Left lobe of liver (tissue), 2 donors: ENCODE measurements at regions not wholly inside any gene's neighbourhood (a gene's known extent, or its start where the extent isn't known, plus 50 kb on each side); places are given as distances from the start of the nearest gene placed in this dataset.
"Not testable (repeated sequence)": the region's sequence is repeated elsewhere in the genome, so short reads cannot be mapped to it uniquely, and the experiment has no call there.

Experiments used
- ATAC-seq: fragments of 200-7000 bp; cut with Tn5 transposase; one replicate; pipeline ENCODE4 v1.9.1; 2020; ENCODE audit warnings: mild to moderate bottlenecking, moderate library complexity
- DNase-seq: peaks from one replicate; pipeline ENCODE4 v3.0.0-alpha.2; 2020; ENCODE audit warnings: low spot score
- donor health status: DM: no; HTN: no; CAD: no; lungs with moderate emphysema.
- donor health status: DM: no; HTN: yes; CAD: no.

DNA sequence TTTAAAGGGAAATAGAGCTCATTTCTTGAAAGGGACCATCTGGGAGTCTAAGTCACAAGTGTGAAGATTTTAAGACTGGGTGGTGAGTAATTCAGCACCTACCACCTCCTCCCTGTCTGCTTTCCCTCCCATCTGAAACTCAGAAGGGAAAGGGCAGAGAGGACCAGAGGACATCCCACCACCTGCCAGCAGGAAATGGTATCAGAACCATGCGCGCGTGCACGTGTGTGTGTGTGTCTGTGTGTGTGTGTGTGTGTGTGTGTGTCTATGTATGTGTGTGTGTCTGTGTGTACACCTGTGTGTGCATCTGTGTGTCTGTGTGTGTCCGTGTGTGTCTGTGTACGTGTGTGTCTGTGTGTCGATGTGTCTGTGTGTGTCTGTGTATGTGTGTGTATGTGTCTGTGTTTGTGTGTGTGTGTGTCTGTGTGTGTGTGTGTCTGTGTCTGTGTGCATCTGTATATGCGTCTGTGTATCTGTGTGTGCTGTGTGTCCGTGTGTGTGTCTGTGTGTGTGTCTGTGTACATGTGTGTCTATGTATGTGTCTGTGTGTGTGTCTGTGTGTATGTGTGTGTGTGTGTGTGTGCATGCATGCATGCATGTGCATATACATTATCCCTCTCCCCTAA is 76.8 kb downstream of the ZFP36L2 start:
- no peak for DNase-seq
- no peak for ATAC-seq

DNA sequence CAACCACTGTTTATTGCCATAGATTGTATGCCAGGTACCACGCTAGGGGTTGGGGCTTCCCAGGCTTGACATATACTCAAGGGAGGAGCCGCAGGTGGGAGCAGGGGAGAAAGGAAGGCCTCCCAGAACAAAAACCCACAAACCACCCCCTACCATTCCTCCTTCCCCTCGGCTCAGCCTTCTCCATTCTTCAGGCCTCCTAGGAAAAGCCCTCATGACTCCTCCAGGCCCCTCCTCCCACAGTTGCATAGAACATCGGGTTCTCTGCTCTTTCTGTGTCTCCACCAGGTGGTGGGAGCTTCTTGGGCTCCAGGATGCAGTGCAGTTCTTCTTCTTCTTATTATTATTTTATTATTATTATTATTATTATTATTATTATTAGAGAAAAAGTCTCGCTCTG is 80.3 kb downstream of the ZFP36L2 start:
- no peak for ATAC-seq
- DNase-seq = no peak

DNA sequence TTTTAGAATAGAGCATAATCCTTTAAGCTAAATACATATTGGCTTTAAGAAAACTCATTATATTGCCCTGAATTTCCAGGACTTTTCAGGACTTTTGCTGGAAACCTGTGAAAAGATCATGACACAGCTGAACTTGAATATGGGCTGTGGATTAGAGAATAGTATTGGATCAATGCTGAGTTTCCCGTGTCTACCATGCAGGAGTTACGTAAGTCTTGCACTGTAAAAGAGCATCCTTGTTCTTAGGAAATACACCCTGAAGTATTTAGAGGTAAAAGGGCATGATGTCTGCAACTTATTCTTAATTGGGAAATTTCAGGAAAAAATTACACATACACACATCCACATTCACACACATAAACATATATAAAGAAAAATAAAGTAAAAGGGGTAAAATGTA is 82.1 kb downstream of the ZFP36L2 start:
- peak; percentile 73 for ATAC-seq

DNA sequence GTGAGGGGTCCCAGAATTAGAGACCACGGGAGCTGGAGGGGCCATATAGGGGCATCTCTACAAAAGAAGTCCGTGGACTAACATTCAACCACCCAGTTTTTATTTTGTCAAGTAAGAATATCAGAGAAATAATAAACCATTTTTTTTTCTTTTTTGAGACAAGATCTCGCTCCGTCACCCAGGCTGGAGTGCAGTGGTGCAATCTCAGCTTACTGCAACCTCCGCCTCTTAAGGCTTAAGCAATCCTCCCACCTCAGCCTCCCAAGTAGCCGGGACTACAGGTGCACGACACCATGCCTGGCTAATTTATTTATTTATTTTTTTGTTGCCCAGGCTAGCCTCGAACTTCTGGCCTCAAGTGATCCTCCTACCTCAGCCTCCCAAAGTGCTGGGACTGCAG is 82.7 kb downstream of the ZFP36L2 start:
- ATAC-seq (no peak), DNase-seq (no peak)

More for the DNA sequence above, 82.1 kb downstream of the ZFP36L2 start:
- DNase-seq = no peak

DNA sequence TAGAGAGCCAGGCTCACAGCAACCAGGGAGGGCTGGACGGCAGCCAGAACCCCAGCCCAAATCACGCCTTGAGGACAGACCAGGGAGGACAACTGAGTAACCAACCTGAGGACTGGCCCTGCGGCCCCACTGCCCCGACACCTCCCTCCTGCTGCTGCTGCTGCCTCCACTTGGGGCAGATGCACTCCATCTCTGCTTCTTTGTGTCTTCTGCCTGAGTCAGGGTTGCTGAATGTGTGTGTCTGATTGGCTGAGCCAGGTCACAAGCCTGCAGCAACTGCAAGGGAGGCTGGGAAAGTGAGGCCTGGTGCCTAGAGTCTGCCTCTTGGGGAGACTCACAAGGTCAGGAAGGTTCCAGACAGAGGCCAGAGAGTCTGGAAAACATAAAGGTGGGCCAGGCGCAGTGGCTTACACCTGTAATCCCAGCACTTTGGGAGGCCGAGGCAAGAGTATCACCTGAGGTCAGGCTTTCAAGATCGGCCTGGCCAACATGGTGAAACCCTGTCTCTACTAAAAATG is 83.4 kb downstream of the ZFP36L2 start:
- DNase-seq = no peak
- peak; percentile 9 for ATAC-seq

DNA sequence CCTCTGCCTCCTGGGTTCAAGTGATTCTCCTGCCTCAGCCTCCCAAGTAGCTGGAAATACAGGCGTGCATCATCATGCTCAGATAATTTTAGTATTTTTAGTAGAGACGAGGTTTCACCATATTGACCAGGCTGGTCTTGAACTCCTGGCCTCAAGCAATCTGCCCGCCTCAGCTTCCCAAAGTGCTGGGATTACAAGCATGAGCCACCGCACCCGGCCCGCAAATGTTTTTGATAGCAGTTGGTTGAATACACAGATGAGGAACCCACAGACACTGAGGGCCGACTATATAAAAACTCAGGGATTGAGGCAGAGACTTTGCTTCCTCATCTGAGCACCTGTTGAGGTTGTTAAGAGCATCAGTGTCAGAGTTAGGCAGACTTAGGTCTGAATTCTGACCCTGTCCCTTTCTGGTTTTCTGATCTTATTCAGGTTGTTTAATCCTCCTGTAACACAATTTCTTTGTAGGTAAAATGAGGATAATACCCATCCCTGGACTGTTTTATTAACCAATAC is 84.7 kb downstream of the ZFP36L2 start:
- ATAC-seq, DNase-seq: not testable (repeated sequence)

DNA sequence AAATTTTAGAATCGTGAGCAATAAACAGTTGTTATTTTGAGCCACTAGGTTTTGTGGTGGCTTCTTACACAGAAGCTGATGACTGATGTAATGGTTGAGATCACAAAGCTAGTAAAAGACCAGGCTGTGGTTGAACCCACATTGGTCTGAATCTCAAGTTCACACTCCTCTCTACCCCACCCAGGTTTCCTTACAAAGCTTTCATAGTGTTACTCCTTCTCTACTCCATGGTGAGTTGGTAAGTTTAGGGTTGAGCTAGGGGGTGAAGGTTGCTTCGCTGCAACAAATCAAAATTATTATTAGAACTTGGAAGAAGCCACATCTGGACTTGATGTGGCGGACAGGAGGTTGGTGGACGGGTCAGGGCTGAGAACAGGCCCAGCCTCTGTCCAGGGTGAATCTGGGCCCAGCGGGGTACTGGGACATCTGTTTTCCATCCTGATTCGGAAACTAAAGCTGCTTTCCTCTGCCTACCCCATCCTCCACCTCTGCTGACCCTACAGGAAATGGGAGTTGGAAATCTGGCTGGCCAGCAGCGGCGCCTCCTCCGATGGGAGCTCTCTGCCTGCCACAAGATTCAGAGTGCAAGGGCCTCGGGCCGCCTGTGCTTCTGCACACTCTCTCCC is 86.3 kb downstream of the ZFP36L2 start:
- ATAC-seq = peak; percentile 55
- no peak for DNase-seq

DNA sequence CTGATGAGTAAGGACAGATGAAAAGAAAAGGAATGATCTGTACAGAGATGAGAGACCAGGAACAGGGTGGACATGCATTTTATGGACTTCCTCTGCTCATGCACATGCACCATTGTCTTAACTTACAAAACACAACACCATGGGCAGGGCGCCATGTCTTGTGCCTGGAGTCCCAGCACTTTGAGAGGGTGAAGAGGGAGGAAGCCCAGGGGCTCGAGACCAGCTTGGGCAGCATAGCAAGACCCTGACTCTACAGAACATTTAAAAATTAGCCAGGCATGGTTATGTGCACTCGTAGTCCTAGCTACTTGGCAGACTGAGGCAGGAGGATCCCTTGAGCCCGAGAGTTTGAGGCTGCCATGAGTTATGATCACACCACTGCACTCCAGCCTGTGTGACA is 86.9 kb downstream of the ZFP36L2 start:
- DNase-seq (no peak), ATAC-seq (no peak)

DNA sequence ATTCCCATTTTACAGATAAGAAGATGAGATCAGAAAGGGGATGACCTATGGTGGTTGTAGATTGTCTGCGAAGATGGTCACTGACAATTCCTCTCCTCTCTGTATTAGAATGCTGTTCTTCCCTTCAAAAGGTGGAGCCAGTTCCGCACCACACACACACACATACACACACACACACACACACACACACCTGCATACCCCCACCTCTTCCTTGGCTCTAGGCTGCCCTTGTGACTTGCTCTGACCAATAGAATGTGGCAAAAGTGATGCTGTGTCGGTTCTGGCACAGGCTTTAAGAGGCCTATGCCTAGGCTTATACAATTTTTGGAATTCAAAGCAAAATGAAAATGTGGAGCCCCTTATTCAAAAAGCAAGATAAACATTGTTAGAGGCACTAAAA is 88.0 kb downstream of the ZFP36L2 start:
- no peak for DNase-seq

DNA sequence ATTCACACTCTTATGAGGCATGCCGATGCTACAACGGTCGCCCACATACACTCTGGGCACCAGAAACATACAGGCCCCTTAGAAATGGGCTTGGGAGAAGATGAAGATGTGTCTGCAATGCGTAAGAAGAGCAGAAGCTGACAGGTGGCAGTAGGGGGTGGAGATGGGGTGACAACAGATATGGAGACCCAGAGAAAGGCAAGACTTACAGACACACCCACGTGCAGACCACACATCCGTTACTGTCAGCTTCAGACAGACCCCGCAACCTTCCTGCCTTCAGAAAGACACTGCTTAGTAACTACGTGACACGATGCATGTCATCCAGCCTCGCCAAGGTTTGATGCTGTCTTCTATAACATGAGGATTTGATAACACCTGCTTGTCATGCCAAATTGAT is 89.5 kb downstream of the ZFP36L2 start:
- no peak for ATAC-seq

More for the DNA sequence above, 88.0 kb downstream of the ZFP36L2 start:
- no peak for ATAC-seq

DNA sequence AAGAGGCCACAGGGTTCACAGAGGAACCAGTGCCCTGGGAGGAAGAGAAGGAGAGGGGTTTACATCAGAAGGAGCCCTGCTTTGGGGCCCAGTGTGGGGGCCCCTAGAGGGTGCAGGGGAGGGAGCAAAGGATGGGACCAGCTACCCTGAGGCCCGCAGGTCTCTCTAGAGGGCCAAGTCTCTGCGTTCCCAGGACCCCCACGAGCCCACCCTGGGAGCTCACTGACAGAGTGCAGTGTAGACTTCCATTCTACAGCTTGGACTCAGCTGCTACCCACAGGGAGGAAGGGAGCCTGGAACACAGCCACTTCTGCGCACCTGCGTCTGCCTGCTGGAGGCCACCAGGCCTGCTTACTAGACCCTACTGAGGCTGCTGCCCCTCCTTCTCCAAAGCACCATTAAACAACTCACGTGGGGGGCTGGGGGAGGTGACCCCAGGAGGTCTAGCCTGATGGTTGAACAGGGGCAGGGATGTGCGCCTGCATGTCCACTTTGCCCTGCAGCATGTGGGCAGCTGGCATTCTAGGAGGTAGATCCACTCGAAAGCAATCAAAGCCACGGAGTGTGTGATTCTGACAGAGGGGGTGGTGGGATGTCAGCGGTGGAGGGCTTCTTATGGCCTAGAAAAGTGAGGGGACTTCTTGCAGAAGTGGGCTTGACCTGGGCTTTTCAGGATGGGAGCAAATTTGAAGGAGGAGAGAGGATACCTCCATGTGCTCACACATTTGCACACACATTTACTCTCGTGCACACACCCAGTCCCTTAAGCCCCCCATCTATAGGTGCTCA is 90.2 kb downstream of the ZFP36L2 start:
- no peak for DNase-seq

More for the DNA sequence above, 89.5 kb downstream of the ZFP36L2 start:
- DNase-seq = no peak

DNA sequence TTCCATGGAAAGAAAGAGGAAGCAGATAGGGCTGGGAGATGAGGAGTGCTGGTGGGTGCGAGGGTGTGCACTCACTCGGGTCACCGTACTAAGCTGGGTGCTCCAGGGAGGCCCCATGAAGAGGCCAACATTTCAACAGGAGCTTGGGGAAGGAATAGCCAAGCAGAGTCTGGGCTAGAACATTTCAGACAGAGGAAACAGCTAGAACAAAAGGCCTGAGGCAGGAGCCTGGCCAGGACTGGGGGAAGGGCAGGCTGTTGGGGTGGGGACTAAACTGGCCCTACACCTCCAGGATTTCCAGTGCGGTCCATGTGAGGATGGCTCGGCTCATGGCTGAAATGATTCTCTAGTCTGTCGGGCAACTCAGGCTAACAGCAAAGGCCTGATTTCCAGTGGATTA is 90.8 kb downstream of the ZFP36L2 start:
- ATAC-seq = no peak
- DNase-seq = no peak

More for the DNA sequence above, 90.2 kb downstream of the ZFP36L2 start:
- no peak for ATAC-seq

DNA sequence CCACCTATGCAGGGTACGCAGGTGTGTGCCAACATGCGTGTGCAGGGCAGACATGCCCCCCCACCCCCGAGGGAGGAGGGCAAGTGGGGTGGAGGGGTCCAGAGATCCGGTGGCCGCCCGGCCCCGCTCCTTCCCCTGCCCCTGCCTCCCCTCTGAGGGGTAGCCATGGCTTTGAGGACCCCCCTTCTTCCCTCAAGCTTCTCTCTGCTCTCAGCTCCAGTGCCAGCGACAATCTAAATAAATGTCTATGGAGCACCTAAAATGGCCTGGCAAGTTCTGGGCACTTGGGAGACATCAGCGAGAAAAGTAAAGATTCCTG is 91.9 kb downstream of the ZFP36L2 start:
- DNase-seq = no peak
- ATAC-seq = no peak

DNA sequence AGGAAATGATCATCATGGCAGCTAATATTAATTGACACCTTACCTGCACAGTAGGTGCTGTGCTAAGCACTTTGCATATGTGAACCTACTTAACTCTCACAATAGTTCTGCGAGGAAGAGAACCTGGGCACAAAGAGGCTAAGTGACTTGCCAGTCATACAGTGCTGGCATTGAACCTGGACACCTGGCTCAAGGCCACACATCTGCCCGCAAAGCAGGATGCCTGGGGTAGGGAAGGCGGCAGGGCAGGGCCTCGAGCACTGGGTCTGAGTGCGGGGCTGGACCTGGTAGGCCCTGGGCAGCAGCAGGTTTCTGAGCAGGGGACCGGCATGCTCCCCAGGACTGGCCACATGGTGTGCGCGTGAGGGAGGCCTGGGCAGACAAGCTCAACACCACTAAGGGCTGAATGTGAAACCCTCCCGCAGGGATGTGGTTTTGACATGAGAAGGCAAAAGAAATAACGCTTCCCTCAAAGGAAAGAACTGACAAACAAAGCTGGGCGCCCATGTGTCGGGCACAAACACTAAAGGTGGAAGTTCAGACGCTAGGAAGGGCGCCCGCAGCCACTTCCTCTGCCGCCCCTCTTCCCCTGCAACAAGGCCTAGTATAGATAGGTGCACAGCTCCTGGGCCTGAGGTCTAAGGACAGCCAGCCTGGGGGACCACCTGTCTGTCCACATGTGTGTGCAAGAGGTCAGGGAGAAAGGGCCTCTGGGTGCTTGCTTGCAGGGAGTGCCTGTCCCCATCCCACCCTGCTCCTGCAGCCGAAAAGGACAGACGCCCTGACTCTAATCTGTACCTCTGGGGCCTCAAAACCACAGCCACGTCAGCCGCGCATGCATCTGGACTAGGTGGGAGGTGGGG is 92.5 kb downstream of the ZFP36L2 start:
- DNase-seq (no peak), ATAC-seq (no peak)

DNA sequence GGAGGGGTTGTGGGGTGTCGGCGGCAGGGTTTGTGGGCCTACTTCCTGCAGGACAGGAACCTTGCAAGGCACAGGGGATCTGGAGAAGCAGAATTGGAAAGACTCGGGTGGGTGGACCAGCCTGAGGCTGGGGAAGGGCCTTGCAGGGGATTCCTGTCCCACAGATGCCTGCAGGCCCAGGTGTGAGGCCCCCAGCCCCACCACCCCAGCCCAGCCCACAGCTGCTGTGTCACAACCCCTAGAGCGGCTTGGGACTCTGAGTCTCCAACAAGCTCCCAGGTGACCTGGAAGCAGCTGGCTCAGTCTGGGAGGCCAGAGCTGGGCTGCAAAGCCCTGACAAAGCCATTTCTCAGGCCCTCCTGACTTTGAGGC is 93.1 kb downstream of the ZFP36L2 start:
- DNase-seq = no peak
- no peak for ATAC-seq

DNA sequence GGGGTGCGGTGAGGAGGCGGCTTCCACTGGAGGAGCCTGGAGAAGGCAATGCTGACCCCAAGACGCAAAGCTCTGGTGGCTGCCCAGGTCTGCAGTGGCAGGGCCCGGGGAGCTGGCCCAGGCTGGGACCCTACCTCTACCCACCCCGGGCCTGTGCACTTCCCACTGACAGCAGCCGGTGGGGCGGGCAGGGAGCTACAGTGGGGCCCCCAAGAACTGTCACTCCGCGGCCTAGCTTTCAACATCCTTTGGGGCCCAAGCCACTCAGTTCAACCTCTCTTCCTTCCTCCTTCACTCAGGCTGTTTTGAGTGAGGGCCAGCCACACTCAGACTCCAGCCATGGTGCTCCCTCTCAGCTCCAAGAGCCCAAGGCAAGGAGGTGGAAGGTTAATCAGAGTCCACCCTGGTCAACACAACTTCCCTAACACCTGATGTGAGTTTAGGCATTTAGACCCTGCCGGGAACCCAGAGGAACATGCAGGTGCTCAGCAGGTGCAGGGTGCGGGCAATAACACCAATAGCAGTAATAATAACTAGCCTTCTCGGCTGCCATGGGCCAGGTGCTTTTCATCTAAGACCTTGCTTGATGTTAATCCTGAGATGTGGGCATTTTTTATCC is 93.6 kb downstream of the ZFP36L2 start:
- ATAC-seq (no peak), DNase-seq (no peak)

DNA sequence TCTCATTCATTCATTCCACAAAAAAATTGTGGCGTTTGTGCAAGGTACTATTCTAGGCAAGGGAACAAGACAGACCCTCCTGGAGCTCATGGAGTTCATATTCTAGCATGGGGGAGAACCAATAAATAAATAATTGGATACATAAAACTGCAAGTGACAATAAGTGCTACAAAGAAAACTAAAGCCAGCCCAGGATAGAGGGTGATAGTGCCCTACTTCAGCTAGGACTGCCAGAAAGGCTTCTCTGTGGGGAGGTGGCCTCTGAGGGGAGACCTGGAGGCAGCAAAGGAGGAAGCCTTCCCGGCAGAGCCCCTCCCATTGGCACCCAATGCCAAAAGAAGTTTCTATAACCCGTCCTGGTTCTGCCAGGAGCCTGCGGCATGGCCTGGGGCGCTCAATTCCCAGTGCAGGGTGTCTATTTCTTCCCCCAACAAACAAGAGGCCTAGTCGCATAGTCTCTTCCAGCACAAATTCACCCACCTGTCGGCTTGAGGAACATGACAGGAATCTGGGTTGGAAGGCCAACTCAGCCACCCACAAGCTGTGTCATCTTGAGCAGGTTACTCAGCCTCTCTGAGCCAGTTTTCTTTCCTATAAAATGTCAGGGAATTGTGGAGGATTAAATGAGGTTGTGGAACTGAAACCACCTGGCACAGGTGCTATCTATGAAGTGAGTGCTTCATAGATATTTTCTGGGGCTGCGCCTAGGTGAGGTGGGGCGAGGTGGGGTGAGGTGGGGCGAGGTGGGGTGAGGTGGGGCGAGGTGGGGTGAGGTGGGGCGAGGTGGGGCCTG is 94.3 kb downstream of the ZFP36L2 start:
- ATAC-seq = no peak
- no peak for DNase-seq

DNA sequence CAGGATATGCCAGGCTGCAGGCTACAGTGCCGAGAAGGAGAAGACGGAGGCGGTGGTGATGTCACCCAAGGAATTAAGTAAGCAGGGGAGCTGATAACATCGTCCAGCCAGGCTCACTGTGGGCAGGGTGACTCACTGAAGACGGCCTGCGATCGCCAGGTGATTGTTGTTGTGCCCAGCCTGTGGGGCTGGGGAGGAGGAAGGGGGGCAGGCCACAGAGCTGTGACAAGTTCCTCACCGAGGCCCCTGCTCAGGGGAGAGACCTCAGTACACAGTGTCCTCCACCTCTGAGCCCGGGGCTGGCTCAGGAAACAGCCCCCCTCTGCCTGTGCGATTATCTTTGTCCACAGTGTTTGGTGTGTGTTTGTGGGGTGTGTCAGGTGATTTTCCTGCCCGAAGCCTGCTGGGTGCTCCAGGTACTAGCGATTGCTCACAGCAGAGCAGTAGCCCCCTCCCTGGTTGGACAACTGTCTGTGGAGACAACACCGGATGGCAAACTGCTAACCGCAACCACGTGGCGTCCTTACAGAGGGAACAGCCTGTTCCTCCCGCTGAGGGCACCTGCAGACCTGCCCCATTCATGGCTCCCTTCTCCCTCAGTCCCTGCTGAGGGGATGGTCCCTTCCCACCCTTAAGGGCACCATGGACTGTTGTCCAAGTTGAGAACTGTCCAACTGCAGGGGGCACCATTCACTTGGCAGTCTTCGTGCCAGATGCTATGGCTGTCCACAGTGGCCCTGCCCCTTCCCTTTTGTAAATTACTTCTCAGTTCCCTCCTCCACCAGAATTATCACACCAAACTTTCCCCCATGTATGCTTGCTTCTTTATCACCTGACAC is 95.1 kb downstream of the ZFP36L2 start:
- no peak for DNase-seq
- peak; percentile 66 for ATAC-seq

DNA sequence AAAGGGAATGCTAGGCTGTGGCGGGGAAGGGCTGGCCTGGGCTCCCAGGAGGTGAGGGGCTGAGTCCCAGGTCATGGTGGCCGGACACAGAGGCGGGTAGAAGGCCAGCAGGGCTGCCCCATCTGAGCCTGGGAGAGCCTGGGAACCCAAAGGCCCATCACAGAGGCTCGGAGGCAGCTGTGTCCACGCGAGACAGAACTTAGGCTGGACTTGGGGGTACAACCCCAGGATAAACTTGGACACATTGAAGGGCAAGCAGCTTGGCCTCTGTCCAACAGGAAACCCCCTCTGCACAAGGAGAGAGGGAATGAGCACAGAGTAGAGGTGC is 95.9 kb downstream of the ZFP36L2 start:
- ATAC-seq = no peak

More for the DNA sequence above, 95.9 kb downstream of the ZFP36L2 start:
- no peak for DNase-seq
